ENCODE measurements at regions not wholly inside any gene's neighbourhood (a gene's known extent, or its start where the extent isn't known, plus 50 kb on each side); places are given as distances from the start of the nearest gene placed in this dataset.

GRCh38 chr15:29183071-29183831 lies 86.4 kb downstream of the NSMCE3 start:
- Histone ChIP-seq H3K27ac (ENCODE audit: low read depth, low read length) (no peak overlapping the region), H3K9me3 (ENCODE audit: control insufficient read depth, insufficient read depth, low read length) (no peaks in the 10 kb centered on the region), H3K4me3 (ENCODE audit: low read depth, low read length) (no peak overlapping the region), H3K27me3 (ENCODE audit: control insufficient read depth, insufficient read depth, low read length) (no peaks in the 10 kb centered on the region)
- no peak for TF ChIP-seq CTCF (IDR thresholded peaks at IDR 0.05; ENCODE audit: low read depth, low read length)
- no peak for DNase-seq (ENCODE audit: low read depth, low spot score)
- ChIA-PET CTCF (no interaction called here), POLR2A (no interaction called here)

- no peak for TF ChIP-seq CTCF (IDR thresholded peaks at IDR 0.05; ENCODE audit: low read depth, low read length)
- H3K4me3 ChIP-seq (ENCODE audit: low read depth, low read length), result no peak overlapping the region
- DNase-seq (ENCODE audit: low read depth, low spot score), result no peak
- H3K27me3 ChIP-seq (ENCODE audit: control insufficient read depth, insufficient read depth, low read length), result no peaks in the 10 kb centered on the region
- ChIA-PET CTCF (no interaction called here), POLR2A (no interaction called here)
- no peak overlapping the region for H3K27ac ChIP-seq (ENCODE audit: low read depth, low read length)
- no peaks in the 10 kb centered on the region for H3K9me3 ChIP-seq (ENCODE audit: control insufficient read depth, insufficient read depth, low read length)
Measured at GRCh38 chr15:29182590-29182989, 87.0 kb downstream of the NSMCE3 start.

GRCh38 chr15:29172742-29173725 lies 96.6 kb downstream of the NSMCE3 start:
- Histone ChIP-seq H3K27me3 (ENCODE audit: control insufficient read depth, insufficient read depth, low read length) (no peaks in the 10 kb centered on the region), H3K9me3 (ENCODE audit: control insufficient read depth, insufficient read depth, low read length) (no peaks in the 10 kb centered on the region), H3K4me3 (ENCODE audit: low read depth, low read length) (no peak overlapping the region), H3K27ac (ENCODE audit: low read depth, low read length) (no peak overlapping the region)
- TF ChIP-seq CTCF (IDR thresholded peaks at IDR 0.05; ENCODE audit: low read depth, low read length), result no peak
- POLR2A ChIA-PET, result no interaction called here
- CTCF ChIA-PET, result no interaction called here
- DNase-seq (ENCODE audit: low read depth, low spot score), result no peak

GRCh38 chr15:29170521-29170920 lies 99.1 kb downstream of the NSMCE3 start:
- CTCF ChIA-PET, result no interaction called here
- no peak for DNase-seq (ENCODE audit: low read depth, low spot score)
- Histone ChIP-seq H3K27me3 (ENCODE audit: control insufficient read depth, insufficient read depth, low read length) (no peaks in the 10 kb centered on the region), H3K4me3 (ENCODE audit: low read depth, low read length) (no peak overlapping the region), H3K27ac (ENCODE audit: low read depth, low read length) (no peak overlapping the region), H3K9me3 (ENCODE audit: control insufficient read depth, insufficient read depth, low read length) (no peaks in the 10 kb centered on the region)
- POLR2A ChIA-PET, result no interaction called here
- TF ChIP-seq CTCF (IDR thresholded peaks at IDR 0.05; ENCODE audit: low read depth, low read length), result no peak

Measured in AG04450 (cell line).